ENCODE measurements at regions not wholly inside any gene's neighbourhood (a gene's known extent, or its start where the extent isn't known, plus 50 kb on each side); places are given as distances from the start of the nearest gene placed in this dataset.

GRCh38 chr6:33908025-33908424 lies 104.2 kb upstream of the MLN start:
- CTCF ChIA-PET, result no interaction called here
- Histone ChIP-seq H3K36me3 (ENCODE audit: low read depth) (no peaks in the 10 kb centered on the region), H3K27ac (no peak overlapping the region), H4K20me1 (ENCODE audit: insufficient read depth) (no peaks in the 10 kb centered on the region), H3K27me3 (ENCODE audit: insufficient read depth, low read depth) (peaks cover 98% of the 10 kb centered on the region), H3K4me3 (no peak overlapping the region), H3K79me2 (ENCODE audit: low read depth) (no peaks in the 10 kb centered on the region), H3K9me2 (ENCODE audit: insufficient read depth) (no peaks in the 10 kb centered on the region), H3K4me1 (replicated peaks; ENCODE audit: insufficient read depth) (no peaks in the 10 kb centered on the region), H3F3A (ENCODE audit: insufficient read depth, low read depth) (no peaks in the 10 kb centered on the region), H3K4me2 (no peak overlapping the region), H3K9me3 (ENCODE audit: insufficient read depth, low read depth) (no peaks in the 10 kb centered on the region), H2AFZ (no peak overlapping the region)
- TF ChIP-seq EZH2 (IDR thresholded peaks at IDR 0.05; ENCODE audit: low read depth), result no peak
- TF ChIP-seq, protein P1, sequence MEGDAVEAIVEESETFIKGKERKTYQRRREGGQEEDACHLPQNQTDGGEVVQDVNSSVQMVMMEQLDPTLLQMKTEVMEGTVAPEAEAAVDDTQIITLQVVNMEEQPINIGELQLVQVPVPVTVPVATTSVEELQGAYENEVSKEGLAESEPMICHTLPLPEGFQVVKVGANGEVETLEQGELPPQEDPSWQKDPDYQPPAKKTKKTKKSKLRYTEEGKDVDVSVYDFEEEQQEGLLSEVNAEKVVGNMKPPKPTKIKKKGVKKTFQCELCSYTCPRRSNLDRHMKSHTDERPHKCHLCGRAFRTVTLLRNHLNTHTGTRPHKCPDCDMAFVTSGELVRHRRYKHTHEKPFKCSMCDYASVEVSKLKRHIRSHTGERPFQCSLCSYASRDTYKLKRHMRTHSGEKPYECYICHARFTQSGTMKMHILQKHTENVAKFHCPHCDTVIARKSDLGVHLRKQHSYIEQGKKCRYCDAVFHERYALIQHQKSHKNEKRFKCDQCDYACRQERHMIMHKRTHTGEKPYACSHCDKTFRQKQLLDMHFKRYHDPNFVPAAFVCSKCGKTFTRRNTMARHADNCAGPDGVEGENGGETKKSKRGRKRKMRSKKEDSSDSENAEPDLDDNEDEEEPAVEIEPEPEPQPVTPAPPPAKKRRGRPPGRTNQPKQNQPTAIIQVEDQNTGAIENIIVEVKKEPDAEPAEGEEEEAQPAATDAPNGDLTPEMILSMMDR (conservative IDR thresholded peaks at IDR 0.05), result no peak
- BruUV-seq (replicated peaks), result no TSS peak
- intact Hi-C loops (cut with micrococcal nuclease; ENCODE audit: unreplicated experiment), result no loop called here
- POLR2A ChIA-PET (ENCODE audit: unreplicated experiment), result no interaction called here
- no peak for DNase-seq

DNA sequence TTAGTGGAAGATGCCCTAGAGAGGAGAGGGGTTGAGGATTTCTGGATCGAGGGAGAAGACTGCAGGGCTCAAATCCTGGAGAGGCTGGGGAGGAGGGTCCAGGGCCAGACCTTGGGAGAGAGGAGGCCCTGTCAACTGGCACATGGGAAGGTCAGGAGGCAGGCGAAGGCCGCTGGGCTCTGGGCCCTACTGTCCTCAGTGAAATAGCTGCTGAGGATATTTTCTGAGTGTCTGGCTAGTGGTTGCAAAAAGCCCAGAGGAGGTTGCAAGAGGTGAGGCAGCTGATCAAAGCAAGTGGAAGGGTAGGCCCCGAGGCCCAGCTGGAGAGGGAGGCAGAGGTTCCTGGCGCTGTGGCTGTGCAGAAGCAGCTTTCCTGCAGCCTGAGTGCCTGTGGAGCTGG lies 103.4 kb upstream of the MLN start:
- Histone ChIP-seq H3K4me3 (no peak overlapping the region), H3K79me2 (ENCODE audit: low read depth) (no peaks in the 10 kb centered on the region), H3K4me2 (no peak overlapping the region), H3K4me1 (replicated peaks; ENCODE audit: insufficient read depth) (no peaks in the 10 kb centered on the region), H3K27me3 (ENCODE audit: insufficient read depth, low read depth) (peaks cover 98% of the 10 kb centered on the region), H2AFZ (no peak overlapping the region), H3K27ac (no peak overlapping the region), H3K36me3 (ENCODE audit: low read depth) (no peaks in the 10 kb centered on the region), H4K20me1 (ENCODE audit: insufficient read depth) (no peaks in the 10 kb centered on the region), H3K9me3 (ENCODE audit: insufficient read depth, low read depth) (no peaks in the 10 kb centered on the region), H3F3A (ENCODE audit: insufficient read depth, low read depth) (no peaks in the 10 kb centered on the region), H3K9me2 (ENCODE audit: insufficient read depth) (no peaks in the 10 kb centered on the region)
- no peak for DNase-seq
- no peak for TF ChIP-seq EZH2 (IDR thresholded peaks at IDR 0.05; ENCODE audit: low read depth)
- ChIA-PET POLR2A (ENCODE audit: unreplicated experiment) (no interaction called here), CTCF (no interaction called here)
- no TSS peak for BruUV-seq (replicated peaks)
- intact Hi-C loops (cut with micrococcal nuclease; ENCODE audit: unreplicated experiment), result no loop called here

GRCh38 chr6:33906439-33906838 lies 102.6 kb upstream of the MLN start:
- Histone ChIP-seq H3K4me3 (no peak overlapping the region), H3K27me3 (ENCODE audit: insufficient read depth, low read depth) (peaks cover 98% of the 10 kb centered on the region), H3K36me3 (ENCODE audit: low read depth) (no peaks in the 10 kb centered on the region), H2AFZ (no peak overlapping the region), H3K79me2 (ENCODE audit: low read depth) (no peaks in the 10 kb centered on the region), H3K9me2 (ENCODE audit: insufficient read depth) (no peaks in the 10 kb centered on the region), H3F3A (ENCODE audit: insufficient read depth, low read depth) (no peaks in the 10 kb centered on the region), H3K4me2 (no peak overlapping the region), H4K20me1 (ENCODE audit: insufficient read depth) (no peaks in the 10 kb centered on the region), H3K27ac (no peak overlapping the region), H3K4me1 (replicated peaks; ENCODE audit: insufficient read depth) (no peaks in the 10 kb centered on the region), H3K9me3 (ENCODE audit: insufficient read depth, low read depth) (no peaks in the 10 kb centered on the region)
- peak in 1 of 2 experiments; percentile 25 for DNase-seq
- ChIA-PET CTCF (no interaction called here), POLR2A (ENCODE audit: unreplicated experiment) (no interaction called here)
- no peak for TF ChIP-seq EZH2 (IDR thresholded peaks at IDR 0.05; ENCODE audit: low read depth)
- TF ChIP-seq, protein P1 (conservative IDR thresholded peaks at IDR 0.05), result no peak
- intact Hi-C loops (cut with micrococcal nuclease; ENCODE audit: unreplicated experiment), result no loop called here
- BruUV-seq (replicated peaks), result no TSS peak

DNA sequence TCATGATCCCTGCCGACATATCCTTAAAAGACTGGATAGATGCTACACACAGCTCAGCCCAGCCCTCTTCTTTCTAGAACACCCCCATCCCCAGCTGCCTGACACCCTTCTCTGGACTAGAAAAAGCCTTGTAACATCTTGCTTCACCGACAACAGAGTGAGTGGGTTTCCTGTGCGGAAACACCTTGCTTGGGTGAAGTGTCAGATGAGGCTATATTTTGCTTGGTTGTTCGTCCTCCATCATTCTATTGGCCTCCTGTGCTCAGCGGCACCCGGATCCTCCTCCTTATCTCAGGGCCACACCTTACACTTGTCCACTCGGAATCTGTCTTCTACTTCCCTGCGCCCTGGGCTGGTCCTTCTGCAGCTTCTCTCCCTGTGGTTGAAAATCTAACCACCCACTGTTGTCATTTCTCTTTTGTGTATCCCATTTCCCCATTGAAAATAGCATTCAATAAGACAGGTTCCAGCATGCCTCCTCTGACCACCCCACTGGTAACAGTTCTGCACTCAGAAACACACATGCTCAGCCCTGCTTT lies 101.3 kb upstream of the MLN start:
- H4K20me1 ChIP-seq (ENCODE audit: insufficient read depth), result no peaks in the 10 kb centered on the region
- CTCF ChIA-PET, result no interaction called here
- no peaks in the 10 kb centered on the region for H3K9me2 ChIP-seq (ENCODE audit: insufficient read depth)
- H2AFZ ChIP-seq, result no peak overlapping the region
- BruUV-seq (replicated peaks), result no TSS peak
- intact Hi-C loops (cut with micrococcal nuclease; ENCODE audit: unreplicated experiment), result no loop called here
- H3K79me2 ChIP-seq (ENCODE audit: low read depth), result no peaks in the 10 kb centered on the region
- no peak for TF ChIP-seq EZH2 (IDR thresholded peaks at IDR 0.05; ENCODE audit: low read depth)
- TF ChIP-seq, protein P1 (conservative IDR thresholded peaks at IDR 0.05), result no peak
- POLR2A ChIA-PET (ENCODE audit: unreplicated experiment), result no interaction called here
- H3K4me2 ChIP-seq, result no peak overlapping the region
- no peaks in the 10 kb centered on the region for H3K36me3 ChIP-seq (ENCODE audit: low read depth)
- no peak overlapping the region for H3K4me3 ChIP-seq
- H3K9me3 ChIP-seq (ENCODE audit: insufficient read depth, low read depth), result no peaks in the 10 kb centered on the region
- no peaks in the 10 kb centered on the region for H3K4me1 ChIP-seq (replicated peaks; ENCODE audit: insufficient read depth)
- H3K27ac ChIP-seq, result no peak overlapping the region
- H3F3A ChIP-seq (ENCODE audit: insufficient read depth, low read depth), result no peaks in the 10 kb centered on the region
- H3K27me3 ChIP-seq (ENCODE audit: insufficient read depth, low read depth), result peaks cover 97% of the 10 kb centered on the region
- DNase-seq, result no peak
